ENCODE measurements at regions not wholly inside any gene's neighbourhood (a gene's known extent, or its start where the extent isn't known, plus 50 kb on each side); places are given as distances from the start of the nearest gene placed in this dataset.

DNA sequence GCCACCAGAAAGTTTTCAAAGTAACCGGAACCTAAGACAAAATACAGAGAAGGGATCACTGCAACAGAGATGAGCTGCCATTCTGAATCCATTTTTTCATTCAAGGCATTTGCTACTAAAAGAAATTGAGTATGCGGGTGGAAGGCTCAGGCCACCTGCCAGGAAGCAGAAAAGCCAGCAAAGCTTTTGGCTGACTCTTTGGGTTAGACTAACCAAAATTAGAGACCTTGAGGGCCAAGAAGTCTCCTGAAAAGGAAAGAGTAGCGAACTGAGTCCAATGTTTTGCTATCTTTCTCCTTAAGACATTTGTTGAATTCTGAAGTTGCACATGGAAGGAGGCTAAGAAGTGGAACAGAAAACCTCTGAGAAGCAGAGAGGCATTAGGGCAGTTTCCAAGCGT lies 79.0 kb downstream of the FAS start:
- TF ChIP-seq, protein P1, sequence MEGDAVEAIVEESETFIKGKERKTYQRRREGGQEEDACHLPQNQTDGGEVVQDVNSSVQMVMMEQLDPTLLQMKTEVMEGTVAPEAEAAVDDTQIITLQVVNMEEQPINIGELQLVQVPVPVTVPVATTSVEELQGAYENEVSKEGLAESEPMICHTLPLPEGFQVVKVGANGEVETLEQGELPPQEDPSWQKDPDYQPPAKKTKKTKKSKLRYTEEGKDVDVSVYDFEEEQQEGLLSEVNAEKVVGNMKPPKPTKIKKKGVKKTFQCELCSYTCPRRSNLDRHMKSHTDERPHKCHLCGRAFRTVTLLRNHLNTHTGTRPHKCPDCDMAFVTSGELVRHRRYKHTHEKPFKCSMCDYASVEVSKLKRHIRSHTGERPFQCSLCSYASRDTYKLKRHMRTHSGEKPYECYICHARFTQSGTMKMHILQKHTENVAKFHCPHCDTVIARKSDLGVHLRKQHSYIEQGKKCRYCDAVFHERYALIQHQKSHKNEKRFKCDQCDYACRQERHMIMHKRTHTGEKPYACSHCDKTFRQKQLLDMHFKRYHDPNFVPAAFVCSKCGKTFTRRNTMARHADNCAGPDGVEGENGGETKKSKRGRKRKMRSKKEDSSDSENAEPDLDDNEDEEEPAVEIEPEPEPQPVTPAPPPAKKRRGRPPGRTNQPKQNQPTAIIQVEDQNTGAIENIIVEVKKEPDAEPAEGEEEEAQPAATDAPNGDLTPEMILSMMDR (IDR thresholded peaks at IDR 0.05), result no peak
- no peak for TF ChIP-seq POLR2A (IDR thresholded peaks at IDR 0.05)
